ENCODE measurements at regions not wholly inside any gene's neighbourhood (a gene's known extent, or its start where the extent isn't known, plus 50 kb on each side); places are given as distances from the start of the nearest gene placed in this dataset.

DNA sequence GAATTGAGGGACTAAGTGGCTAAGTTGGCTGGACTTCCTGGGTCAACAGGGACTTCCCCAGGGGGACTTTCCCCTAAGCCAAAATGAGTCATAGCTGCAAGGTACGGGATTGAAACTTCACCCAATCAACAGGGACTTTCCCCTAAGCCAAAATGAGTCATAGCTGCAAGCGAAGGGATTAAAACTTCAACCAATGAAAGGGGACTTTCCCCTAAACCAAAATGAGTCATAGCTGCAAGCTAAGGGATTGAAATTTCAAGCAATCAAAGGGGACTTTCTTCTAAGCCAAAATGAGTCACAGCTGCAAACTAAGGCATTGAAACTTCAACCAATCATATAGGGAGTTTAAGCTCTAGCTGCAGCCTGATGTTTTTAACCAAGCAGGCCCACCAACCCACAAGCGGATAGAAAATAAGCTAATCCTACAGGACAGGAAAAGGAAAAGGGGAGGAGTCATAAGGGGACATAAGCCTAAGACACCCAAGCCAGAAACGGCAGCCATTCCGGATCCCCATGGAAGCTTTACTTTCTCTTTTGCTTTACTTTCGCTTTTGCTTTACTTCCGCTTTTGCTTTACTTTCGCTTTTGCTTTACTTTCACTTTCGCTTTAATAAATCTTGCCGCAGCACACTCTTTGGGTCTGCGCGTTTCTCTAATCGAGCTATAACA lies 1375.4 kb upstream of the CELF4 start:
- DNase-seq (ENCODE audit: low read depth, low spot score): no peak

DNA sequence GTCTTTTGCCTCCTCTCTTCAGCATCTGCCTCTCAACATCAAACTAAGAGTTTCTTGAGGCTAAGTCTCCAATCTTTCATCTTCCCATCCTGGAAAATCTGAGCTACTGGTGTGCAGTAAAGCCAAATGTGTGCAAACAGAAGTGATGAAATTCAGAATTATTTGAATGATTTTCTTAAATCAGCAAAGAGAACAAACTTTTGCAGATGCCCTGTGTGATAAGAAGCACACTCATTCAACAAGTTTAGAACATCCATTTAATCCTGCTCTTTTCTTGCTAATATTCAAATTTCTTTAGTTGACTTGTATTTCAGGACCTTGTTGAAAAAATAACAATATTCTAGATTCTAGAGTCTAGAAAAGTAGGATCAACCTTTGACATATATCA lies 1374.9 kb upstream of the CELF4 start:
- no peak for DNase-seq (ENCODE audit: low read depth, low spot score)

DNA sequence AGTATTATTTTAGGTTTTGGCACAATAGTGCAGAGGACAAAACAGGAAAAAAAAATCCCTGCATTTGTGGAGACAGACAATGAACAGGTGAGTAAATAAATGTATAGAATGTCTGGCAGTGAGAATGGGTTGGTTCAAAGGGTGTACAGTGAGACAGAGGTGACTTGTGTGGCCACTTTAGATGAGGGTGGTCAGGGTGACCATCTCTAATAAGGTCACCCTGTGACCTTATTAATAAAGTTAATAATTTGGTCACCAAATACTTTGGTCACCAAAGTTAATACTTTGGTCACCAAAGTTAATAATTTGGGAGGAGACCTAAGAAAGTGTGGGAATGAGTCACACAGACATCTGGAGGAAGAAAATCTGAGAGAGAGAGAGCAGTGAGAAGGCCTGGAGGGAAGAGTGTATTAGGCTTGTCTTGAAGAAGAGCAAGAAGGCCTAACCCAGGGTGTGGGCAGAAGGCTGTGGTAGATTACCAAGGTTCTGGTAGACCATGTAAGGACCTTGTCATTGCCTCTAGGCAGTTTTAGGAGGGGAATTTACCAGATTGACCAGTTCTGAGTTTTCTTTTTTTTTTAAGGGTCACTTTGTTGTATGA lies 1368.4 kb upstream of the CELF4 start:
- DNase-seq (ENCODE audit: low read depth, low spot score): no peak

DNA sequence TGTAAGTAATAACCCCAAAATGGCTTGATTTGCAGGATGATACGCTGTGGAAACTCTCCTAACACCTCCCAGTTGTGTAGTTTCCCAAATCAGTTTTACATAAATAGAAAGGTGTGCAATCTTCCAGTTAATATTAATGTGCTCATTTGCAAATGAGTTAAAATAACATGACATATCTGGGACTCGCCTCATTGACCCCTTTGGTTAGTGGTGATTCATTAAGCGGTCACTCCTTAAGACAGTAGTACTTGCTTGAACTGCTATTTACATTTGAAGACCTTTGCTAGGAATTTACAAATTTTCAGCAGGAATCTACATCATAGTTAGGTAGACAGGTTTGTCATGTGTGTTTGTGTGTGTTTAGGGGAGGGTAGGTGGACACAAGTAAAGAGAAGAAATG lies 1367.7 kb upstream of the CELF4 start:
- DNase-seq (ENCODE audit: low read depth, low spot score): no peak

DNA sequence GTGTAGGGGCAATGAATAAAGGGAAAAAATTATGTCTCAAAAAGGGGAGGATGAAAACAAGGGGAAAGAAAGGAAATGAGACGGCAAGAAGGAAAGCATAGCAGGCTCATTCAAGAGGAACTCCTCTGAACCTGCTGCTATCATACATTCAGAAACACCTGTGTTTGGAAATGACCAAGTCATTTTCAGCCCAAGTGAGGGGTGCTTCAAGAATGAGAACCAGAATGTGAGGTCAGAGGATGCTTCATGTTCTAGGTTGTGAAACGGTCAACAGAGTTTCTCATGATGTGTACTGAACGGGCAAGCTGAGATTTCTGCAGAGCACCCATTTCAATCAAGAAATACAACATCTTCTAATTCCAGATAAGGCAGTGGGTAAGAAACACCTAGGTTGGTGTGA lies 1367.2 kb upstream of the CELF4 start:
- DNase-seq (ENCODE audit: low read depth, low spot score): no peak

DNA sequence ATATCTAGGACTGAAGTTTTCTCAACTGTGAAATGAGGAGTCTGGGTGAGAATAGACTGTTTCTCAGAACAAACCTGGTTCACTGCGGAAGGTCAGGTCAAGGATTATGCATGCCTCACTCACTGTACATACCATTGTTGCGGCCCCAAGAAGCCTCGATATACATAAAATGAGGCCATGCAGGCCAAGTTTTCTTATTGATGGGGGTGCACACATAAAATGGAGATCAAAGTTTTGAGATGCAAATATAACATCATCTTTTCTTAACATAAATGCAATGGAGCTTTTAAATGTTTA lies 1366.1 kb upstream of the CELF4 start:
- DNase-seq (ENCODE audit: low read depth, low spot score): no peak

DNA sequence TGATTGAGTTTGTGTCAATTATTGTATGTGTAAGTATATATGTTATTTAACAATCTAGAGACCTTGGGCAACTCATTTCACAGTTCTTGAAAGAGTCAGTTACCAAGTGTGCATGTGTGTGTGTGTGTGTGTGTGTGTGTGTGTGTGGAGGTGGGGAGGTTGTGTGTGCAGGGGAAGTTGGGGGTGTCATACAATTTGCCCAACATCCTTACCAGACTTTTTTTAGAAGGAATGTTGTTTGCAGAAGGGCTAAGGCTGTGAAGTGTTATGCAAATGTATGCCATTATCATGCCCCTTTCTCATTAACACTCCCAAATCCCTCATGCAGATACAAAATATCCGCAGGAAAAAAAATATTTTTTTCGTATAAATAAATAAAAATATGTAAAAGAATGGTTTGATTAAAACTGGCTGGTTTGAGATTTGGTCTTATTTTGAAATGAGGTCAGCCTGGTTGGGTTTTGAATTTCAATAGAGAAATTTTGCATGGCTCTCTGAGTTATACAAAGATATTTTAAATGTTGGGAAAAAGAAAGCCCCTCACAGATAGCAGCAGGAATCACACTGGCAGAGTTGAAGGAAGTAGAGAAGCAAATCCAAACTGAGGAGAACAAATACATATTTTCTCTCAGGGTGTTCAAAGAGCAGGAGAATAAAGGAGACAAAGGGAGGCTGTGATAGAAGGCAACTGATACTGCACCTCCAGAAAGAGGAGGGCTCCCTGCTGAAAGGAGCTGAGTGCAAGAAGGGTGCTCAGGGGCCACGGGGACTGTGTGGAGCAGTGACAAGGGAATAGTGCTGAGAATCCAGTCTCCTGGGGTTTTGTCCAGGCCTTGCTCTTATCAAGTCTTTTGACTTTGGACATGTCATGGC lies 1365.5 kb upstream of the CELF4 start:
- no peak for DNase-seq (ENCODE audit: low read depth, low spot score)

DNA sequence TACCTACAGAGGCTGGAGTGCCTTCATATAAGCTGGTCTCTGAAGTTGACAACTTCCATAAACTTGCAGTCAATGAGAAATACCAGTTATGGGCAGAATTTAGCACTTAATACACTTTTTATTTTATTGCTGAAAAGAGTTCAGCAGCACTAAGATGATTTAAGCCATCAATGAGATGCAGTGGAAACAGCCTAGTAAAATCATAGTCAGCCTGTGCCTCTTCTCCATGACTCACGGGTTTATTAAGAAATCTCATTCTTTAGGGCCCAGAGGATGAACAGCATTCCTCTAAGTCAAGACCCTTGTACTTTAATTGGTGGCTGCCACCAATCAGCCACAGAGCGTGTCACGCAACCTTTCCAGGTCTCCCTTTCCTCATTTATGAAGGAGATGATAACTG lies 1357.9 kb upstream of the CELF4 start:
- no peak for DNase-seq (ENCODE audit: low read depth, low spot score)

DNA sequence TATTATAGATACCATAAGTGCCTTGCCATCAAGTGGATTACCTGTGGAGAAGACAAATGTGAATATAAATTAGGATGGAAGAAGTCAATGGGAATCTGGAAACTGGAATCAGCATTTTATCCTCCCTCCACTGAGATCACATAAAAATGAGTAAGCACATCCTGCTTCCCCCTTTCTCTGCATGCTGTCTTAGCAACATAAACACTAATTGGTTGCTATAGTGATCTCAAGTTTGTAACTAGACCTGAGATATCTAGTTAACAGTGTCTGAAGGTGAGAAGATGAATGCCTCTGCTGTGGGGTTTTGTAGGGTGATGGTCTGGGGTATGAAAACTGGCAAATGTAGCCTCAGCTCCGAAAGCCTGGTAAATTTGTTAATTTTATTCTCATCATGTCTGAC lies 1357.5 kb upstream of the CELF4 start:
- no peak for DNase-seq (ENCODE audit: low read depth, low spot score)

DNA sequence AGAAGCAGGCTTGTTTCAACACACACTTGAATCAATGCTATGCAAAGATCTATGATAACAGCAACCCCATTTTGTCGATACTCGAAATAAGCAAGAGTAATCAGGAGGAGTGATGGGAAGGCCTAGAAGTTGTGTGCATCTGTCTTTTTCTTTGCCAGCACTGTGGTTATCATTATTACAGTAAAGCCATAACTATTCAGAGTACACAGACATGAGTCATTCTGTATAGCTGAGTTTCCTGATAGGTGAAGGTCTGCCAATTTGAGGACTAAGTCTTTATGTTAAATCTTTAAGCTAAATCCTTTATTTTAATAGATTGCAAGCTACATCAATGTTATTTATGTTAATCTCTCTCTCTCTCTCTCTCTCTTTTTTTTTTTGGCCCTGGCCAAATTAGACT lies 1344.4 kb upstream of the CELF4 start:
- DNase-seq (ENCODE audit: low read depth, low spot score): no peak

DNA sequence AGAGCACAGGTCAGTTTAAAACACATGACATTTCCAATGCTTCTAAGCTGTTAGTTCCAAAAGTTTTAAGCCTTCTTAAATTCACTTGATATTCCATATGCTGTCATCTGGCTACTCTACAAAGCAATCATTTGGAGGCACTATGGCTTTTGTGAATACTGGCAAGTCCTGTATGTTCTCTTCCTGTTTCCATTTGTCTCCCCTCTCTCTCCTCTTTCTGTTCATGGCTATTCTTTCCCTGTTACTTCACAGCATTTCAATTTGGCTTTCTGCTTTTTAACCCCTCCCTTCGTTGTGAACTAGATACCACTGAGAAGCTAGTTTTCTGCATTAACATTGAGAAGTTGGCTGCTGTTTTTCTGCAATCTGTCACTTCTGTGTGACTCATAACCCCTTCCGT lies 1337.2 kb upstream of the CELF4 start:
- DNase-seq (ENCODE audit: low read depth, low spot score): no peak

DNA sequence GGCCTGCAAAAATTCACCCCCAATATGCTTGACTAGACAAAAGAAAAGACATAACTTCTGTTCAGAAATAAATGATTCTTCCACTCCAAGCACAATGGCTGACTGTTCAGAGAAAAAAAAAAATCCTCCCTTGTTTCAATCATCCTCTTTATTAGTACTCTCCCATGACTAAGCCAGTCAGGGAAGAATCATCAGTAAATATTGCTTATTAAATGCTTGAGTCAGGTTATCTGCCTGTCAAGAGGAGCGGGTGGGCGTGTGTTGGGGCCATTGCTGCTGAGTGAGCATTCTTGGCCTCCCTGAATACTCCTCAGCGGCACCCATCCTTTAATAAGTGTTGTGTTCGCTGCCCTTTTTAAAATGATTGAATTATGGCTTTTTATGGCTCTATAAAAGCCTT lies 1334.8 kb upstream of the CELF4 start:
- DNase-seq (ENCODE audit: low read depth, low spot score): no peak

DNA sequence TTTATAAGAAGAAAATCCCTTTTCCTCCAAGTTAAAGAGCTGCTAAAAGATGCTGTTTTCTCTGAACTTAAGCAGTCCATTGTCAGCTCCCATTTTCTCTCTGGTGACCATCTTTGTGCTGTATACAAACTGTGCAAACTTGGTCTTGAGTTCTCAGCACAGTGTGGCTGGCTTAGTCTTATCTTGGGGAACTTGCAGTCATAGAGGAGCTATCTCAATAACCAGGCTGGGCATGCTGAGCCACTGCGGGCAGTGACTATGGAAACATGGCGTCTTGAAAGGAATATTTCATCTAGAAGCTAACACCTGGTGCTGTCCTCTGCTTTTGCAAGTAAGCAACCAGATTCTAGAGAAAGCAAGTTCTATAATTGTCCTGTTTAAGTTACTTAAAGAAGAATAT lies 1334.4 kb upstream of the CELF4 start:
- DNase-seq (ENCODE audit: low read depth, low spot score): no peak

DNA sequence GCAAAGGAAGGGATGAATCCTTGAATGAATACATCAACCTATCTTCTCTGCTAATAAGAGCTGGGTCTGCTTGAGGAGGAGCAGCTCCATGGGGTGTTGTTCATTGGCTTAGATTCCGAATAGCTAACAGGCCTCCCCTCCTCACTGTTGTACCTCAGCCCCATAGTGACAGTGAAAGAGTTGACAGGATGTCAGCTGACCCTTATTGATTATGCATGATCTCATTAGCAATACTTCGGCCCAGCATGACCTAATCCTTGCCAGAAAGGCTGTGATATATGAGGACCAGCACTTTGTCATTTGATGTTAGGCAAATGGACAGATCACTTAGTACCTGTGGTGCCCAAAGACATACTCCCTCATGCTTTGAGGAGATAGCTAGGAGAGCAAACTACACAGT lies 1333.7 kb upstream of the CELF4 start:
- DNase-seq (ENCODE audit: low read depth, low spot score): no peak

DNA sequence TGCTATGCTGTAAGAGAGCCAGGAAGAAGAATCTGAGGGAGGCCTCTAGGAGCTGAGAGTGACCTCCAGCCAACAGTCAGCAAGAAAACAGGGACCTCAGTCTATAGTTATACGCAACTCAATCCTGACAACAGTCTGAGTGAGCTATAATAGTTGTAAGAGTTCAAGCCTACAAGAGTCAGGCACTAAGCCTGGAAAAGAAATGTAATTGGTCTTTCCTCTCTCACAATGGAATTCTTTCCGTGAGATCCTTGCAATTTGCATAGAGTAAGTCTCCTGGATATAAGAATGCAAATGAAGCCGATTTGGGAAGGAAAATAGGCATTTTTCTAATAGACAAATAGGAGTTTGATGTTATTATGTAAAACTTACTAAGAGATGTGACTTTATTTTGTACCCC lies 1332.6 kb upstream of the CELF4 start:
- no peak for DNase-seq (ENCODE audit: low read depth, low spot score)

DNA sequence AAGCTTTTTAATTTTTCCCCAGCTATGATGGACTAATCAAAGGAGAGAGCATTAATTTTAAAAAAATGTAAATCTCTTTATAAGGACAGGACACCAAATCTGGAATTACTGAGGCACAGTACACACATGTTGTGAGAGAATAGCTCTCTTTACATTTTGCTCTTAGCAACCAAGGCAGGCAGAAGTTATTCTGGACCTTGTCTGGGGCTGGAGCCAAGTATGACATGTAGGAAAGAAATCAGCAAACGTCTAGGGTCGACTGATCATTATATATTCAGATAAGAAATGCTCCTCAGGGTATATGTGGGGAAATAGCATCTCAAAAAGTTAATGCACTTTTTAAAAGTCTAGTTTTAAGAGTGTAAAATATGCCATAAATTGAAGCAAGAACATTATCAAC lies 1330.0 kb upstream of the CELF4 start:
- no peak for DNase-seq (ENCODE audit: low read depth, low spot score)

DNA sequence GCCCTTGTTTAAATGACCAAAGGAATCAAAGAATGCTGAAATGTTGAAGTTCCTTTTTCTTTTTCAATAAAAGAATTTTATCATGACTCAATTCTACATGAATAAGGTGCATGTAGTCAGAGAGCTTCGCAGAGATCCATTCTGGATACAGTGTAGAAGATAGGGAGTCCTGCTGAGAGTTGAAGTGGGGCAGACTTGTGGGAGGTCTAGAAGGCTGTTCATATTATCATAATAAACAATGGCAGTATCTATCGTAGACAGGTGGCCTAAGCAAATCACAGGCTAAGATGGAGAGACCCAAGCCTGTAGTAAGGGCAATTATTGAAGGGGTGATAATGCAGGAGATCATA lies 1322.0 kb upstream of the CELF4 start:
- DNase-seq (ENCODE audit: low read depth, low spot score): no peak

DNA sequence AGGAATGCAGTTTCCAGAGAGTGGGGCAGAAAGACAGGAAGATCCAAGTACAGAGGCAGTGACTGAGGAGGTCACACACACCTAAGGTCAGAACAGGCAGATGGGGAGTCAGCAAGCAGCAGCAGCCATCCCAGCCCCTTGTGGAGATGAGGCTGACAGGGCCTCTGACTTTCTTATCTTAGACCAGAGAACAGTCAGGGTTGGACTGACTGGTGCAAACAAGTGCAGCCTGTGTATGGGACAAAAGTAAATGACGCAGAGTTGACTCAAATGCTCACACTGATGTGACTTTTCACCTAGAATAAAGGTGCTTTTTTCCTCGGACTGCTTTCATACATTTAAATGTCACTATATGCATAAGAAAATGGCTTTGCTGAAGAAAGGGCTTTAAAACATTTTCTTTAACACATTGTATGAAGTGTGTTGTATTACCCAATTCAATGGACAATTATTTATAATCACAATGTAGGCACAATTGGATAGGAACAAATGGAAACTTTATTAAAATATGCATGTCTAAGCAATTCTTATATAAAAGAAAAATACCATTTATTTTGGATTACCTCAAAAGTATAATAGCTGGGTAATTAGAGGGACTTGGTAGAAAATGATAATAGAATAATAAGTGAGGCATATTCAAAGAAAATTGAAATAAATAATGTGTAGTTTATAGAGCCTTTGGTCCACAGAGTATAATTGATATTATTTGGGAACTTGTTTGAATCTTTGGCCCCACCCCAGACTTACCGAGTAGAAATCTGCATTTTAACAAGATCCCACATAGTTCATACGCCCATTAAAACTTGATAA lies 1321.5 kb upstream of the CELF4 start:
- no peak for DNase-seq (ENCODE audit: low read depth, low spot score)

DNA sequence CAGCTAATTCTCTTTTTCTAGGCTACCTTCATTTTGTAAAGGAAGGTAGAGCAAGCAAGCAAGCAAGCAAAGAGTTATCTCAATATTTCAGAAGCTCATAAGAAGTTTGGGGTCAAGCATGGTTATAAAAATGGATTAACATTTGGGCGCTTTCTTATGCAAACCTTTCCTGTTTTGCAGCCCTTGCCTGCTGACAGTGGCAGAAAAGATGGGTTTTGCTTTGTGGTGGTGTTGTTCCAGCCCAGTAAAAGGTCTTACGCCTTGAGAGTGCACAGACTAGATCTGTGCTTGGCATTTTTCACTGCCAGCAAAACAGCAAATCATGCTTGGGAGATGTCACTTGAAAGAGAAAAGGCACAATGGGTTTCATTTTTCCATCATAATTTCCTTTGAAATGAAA lies 1320.6 kb upstream of the CELF4 start:
- DNase-seq (ENCODE audit: low read depth, low spot score): no peak

DNA sequence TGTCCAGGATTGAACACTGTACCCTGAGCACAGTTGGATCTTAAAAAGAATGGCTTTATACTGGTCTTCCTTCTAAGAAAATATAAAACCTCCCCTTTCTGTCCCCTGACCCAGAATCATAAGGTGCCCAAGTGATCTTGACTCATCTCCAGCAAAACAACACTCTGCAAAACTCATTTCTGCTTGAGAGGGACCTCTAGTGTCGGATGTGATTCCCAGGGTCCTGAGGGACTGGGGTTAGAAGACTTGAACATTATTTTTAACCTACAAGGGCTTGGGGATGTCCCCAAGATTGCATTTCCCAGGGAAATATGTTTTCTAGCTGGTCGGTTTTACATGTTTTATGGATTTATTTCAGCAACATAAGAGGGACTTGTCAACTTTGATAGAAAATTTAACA lies 1318.5 kb upstream of the CELF4 start:
- DNase-seq (ENCODE audit: low read depth, low spot score): no peak

DNA sequence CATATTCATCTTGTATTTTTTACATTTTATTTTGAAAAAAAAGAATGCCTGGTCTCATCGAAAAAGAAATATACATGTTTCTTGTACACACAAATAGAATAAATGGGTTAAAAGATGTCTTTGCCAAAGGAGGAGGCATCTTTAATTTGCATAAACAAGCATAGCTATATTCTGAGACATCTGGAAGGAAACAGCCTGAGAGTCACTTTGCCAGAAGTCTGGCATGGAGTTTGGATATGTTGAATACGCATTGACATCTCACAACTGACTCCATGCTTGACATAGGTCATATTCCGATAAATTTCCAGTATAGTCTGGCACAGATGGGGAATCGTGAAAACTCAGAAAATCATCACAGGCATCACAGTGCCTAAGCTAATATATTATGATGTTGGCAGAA lies 1317.5 kb upstream of the CELF4 start:
- DNase-seq (ENCODE audit: low read depth, low spot score): no peak

DNA sequence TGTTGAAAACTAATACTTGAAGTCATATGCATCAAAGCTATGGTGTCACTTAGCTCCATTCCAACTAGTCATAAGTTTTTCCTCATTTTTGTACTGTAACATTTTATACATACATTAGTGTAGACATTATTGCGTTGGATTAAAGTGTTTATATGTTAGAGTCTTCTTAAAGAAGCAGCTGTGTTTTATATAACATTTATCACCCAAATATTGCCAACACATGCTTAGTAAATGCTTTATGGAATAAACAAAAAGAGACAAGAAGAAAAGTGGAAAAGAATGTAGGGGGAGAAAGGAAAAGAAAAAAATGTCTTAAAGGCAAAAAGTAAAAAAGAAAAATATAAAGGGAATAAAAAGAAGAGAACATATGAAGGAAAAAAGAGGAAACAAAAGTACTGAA lies 1314.3 kb upstream of the CELF4 start:
- DNase-seq (ENCODE audit: low read depth, low spot score): no peak

DNA sequence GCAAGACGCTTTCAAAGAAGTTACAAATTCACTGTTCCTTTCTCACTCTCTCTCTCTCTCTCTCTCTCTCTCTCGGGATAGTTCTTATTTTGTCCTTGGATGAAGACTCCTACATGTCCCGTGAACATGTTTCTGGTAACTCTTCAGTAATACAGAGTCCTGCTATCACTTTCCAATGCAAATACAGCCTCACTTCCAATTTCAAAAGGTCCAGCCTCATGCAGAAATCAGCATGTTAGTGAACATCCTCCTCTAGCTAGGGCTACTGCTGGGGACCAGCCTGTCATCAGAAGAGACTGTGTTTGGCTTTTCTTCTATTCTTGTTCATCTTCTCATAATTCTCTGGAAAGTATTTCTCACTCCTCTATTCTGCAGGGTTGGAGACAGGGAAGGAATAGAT lies 1306.7 kb upstream of the CELF4 start:
- DNase-seq (ENCODE audit: low read depth, low spot score): no peak

Data from smooth muscle cell of the brain vasculature (primary cell).